HepG2 (cell line): ENCODE measurements at regions not wholly inside any gene's neighbourhood (a gene's known extent, or its start where the extent isn't known, plus 50 kb on each side); places are given as distances from the start of the nearest gene placed in this dataset.

Source experiments
- ATAC-seq: fragments of 200-7000 bp; cut with Tn5 transposase; 3 replicates; pipeline ENCODE4 v1.9.1; 2020; ENCODE audit warnings: mild to moderate bottlenecking, moderate library complexity
- BruUV-seq: library from RNA; stranded (reverse); fragments of 400-500 nt; replicated peaks from 2 replicates; lab custom pipeline; 2021; lab: Mats Ljungman, UMichigan
- CTCF ChIA-PET: fragments of 300-600 bp; formaldehyde crosslinking; extraction: SDS; loops from one replicate; lab custom pipeline; 2021; ENCODE audit warnings: low total read pairs, inconsistent platforms, low intra/inter-chr PET ratio; lab: Yijun Ruan, JAX
- POLR2A ChIA-PET: fragments of 350-600 bp; sonication (Branson Sonifier 250); formaldehyde crosslinking; loops from one replicate; lab custom pipeline; 2020; ENCODE audit warnings: antibody characterized with exemption, inconsistent platforms; lab: Yijun Ruan, JAX
- DNase-seq: peaks from one replicate; pipeline ENCODE4 v3.0.0-alpha.2; 2015; ENCODE audit warnings: low spot score
- FAIRE-seq: peaks from 3 replicates; lab custom pipeline; 2011; peaks lifted over from hg19 to GRCh38; lab: Jason Lieb, UNC
- H2AFZ ChIP-seq: one replicate; pipeline ENCODE4 v1.6.1; 2011; ENCODE audit warnings: low read length, inconsistent platforms
- H3K27ac ChIP-seq: fragments of 300-600 bp; 3 replicates; pipeline ENCODE4 v1.8.0; 2011; ENCODE audit warnings: mixed run types, mild to moderate bottlenecking, mixed read lengths, low read length, inconsistent platforms; ENCODE audit not compliant: insufficient read depth; ENCODE audit errors: extremely low read length
- H3K27me3 ChIP-seq, 2 experiments: fragments of 200-600 bp in 1 of 2; 2 replicates in 1 of 2; 3 replicates in 1 of 2; pipeline versions ENCODE4 v1.6.0 to v1.8.0; 2011; ENCODE audit warnings: low read length in 2 of 2, mild to moderate bottlenecking in 2 of 2, moderate library complexity in 2 of 2, inconsistent platforms in 1 of 2; ENCODE audit not compliant: insufficient read depth in 2 of 2, control insufficient read depth in 1 of 2
- H3K36me3 ChIP-seq, 2 experiments: fragments of 200-600 bp in 1 of 2; replicated peaks in 1 of 2; 2 replicates in 1 of 2; 3 replicates in 1 of 2; pipeline versions ENCODE4 v1.5.1 to v1.8.0; 2011; ENCODE audit warnings: low read length in 2 of 2, inconsistent platforms in 1 of 2; ENCODE audit not compliant: insufficient read depth in 2 of 2, control insufficient read depth in 1 of 2
- H3K4me1 ChIP-seq: 2 replicates; pipeline ENCODE4 v1.5.1; 2012; ENCODE audit warnings: low read length, inconsistent platforms; ENCODE audit not compliant: insufficient read depth
- H3K4me2 ChIP-seq: 2 replicates; pipeline ENCODE4 v1.6.0; 2011; ENCODE audit warnings: low read depth, low read length, inconsistent platforms
- H3K4me3 ChIP-seq, 3 experiments: fragments of 200-600 bp in 1 of 3; sonication (generic), shearing (Covaris generic) in 1 of 3; replicated peaks in 1 of 3; 2 replicates each; pipeline ENCODE4 v1.5.1; 2011 to 2016; ENCODE audit warnings: low read length in 3 of 3, inconsistent platforms in 2 of 3, low read depth in 2 of 3, mild to moderate bottlenecking in 2 of 3, control low read depth in 1 of 3, mixed read lengths in 1 of 3; ENCODE audit not compliant: insufficient read depth in 1 of 3
- H3K79me2 ChIP-seq: one replicate; pipeline ENCODE4 v1.6.1; 2011; ENCODE audit warnings: low read length, inconsistent platforms; ENCODE audit not compliant: insufficient read depth
- H3K9ac ChIP-seq: 2 replicates; pipeline ENCODE4 v1.6.0; 2011; ENCODE audit warnings: mild to moderate bottlenecking, low read depth, low read length, inconsistent platforms; ENCODE audit not compliant: insufficient read depth
- H3K9me3 ChIP-seq: 2 replicates; pipeline ENCODE4 v1.5.1; 2012; ENCODE audit warnings: mild to moderate bottlenecking, low read length
- H4K20me1 ChIP-seq: 2 replicates; pipeline ENCODE4 v1.6.0; 2011; ENCODE audit warnings: inconsistent platforms, mild to moderate bottlenecking, low read length, moderate library complexity; ENCODE audit not compliant: insufficient read depth
- CBX5 ChIP-seq: sonication (generic); formaldehyde crosslinking; IDR thresholded peaks from 2 replicates; pipeline ENCODE4 v1.4.0; 2020; ENCODE audit warnings: missing genetic modification reagents, borderline replicate concordance
- IRF2 ChIP-seq: IDR thresholded peaks from 2 replicates; pipeline ENCODE4 v1.6.1; 2018; ENCODE audit warnings: missing genetic modification reagents, missing compliant biosample characterization
- MED13 ChIP-seq: sonication (generic); formaldehyde crosslinking; IDR thresholded peaks from 2 replicates; pipeline ENCODE4 v1.5.0; 2020; ENCODE audit warnings: missing genetic modification reagents
- MEIS1 ChIP-seq: sonication (generic); formaldehyde crosslinking; IDR thresholded peaks from 2 replicates; pipeline ENCODE4 v1.9.0; 2021; ENCODE audit warnings: mild to moderate bottlenecking, missing genetic modification reagents, moderate library complexity, borderline replicate concordance
- MIER2 ChIP-seq: IDR thresholded peaks from 2 replicates; pipeline ENCODE4 v1.6.1; 2016; ENCODE audit warnings: missing biosample characterization, missing genetic modification reagents
- NCOR1 ChIP-seq: fragments of 200-600 bp; sonication (generic); IDR thresholded peaks from 2 replicates; pipeline ENCODE4 v1.7.0; 2017; ENCODE audit warnings: antibody characterized with exemption, low read length, borderline replicate concordance
- NFIB ChIP-seq: sonication (generic); formaldehyde crosslinking; IDR thresholded peaks from 2 replicates; pipeline ENCODE4 v1.9.0; 2021; ENCODE audit warnings: missing genetic modification reagents, mild to moderate bottlenecking, borderline replicate concordance
- PRPF4 ChIP-seq: fragments of 200-400 bp; formaldehyde crosslinking; IDR thresholded peaks from 2 replicates; pipeline ENCODE4 v1.6.1; 2016; ENCODE audit warnings: low read length, low read depth; ENCODE audit not compliant: poor library complexity, severe bottlenecking
- RAD51 ChIP-seq: fragments of 450-650 bp; IDR thresholded peaks from 2 replicates; pipeline ENCODE4 v1.6.1; 2016; ENCODE audit warnings: borderline replicate concordance
- ZNF138 ChIP-seq: sonication (generic); formaldehyde crosslinking; IDR thresholded peaks from 2 replicates; pipeline ENCODE4 v1.5.0; 2020; ENCODE audit warnings: mild to moderate bottlenecking, low read depth, missing genetic modification reagents
- ZNF251 ChIP-seq: sonication (generic); formaldehyde crosslinking; IDR thresholded peaks from 2 replicates; pipeline ENCODE4 v1.9.0; 2021; ENCODE audit warnings: mild to moderate bottlenecking, missing genetic modification reagents
- ZNF317 ChIP-seq: sonication (generic); formaldehyde crosslinking; IDR thresholded peaks from 2 replicates; pipeline ENCODE4 v1.5.0; 2020; ENCODE audit warnings: mild to moderate bottlenecking, missing genetic modification reagents
- ZNF331 ChIP-seq: sonication (generic); formaldehyde crosslinking; IDR thresholded peaks from 2 replicates; pipeline ENCODE4 v1.4.0; 2020; ENCODE audit warnings: missing genetic modification reagents
- ZNF33A ChIP-seq: sonication (generic); formaldehyde crosslinking; IDR thresholded peaks from 2 replicates; pipeline ENCODE4 v1.5.1; 2020; ENCODE audit warnings: missing genetic modification reagents, mild to moderate bottlenecking, moderate library complexity, borderline replicate concordance
- ZNF567 ChIP-seq: sonication (generic); formaldehyde crosslinking; IDR thresholded peaks from 2 replicates; pipeline ENCODE4 v1.8.1; 2023; ENCODE audit warnings: mild to moderate bottlenecking, missing genetic modification reagents, borderline replicate concordance
- WGBS: methylation state at CpG from one replicate; pipeline ENCODE4 v1.1.6; 2017; ENCODE audit warnings: low lambda C conversion rate; 5-methylcytosine and 5-hydroxymethylcytosine counted together
- in situ Hi-C: cut with HindIII; loops from 2 replicates; pipeline ENCODE4 v1.10.0; 2017; ENCODE audit warnings: low pct_unique_long_range_greater_than_20kb; ENCODE audit not compliant: extremely low pct_ligation_motif_present
- intact Hi-C: fragments of 100-400 bp; cut with micrococcal nuclease; formaldehyde crosslinking; loops from one replicate; pipeline ENCODE4 v1.10.0; 2022; ENCODE audit not compliant: unreplicated experiment
- TF ChIP-seq, protein P1 (sequence below): sonication (generic); formaldehyde crosslinking; conservative IDR thresholded peaks from 2 replicates; pipeline ENCODE4 v1.4.0; 2020; ENCODE audit warnings: missing genetic modification reagents
- TF ChIP-seq, protein P2 (sequence below): sonication (generic); formaldehyde crosslinking; IDR thresholded peaks from 2 replicates; pipeline ENCODE4 v1.8.0; 2022; ENCODE audit warnings: missing genetic modification reagents, low read depth, mild to moderate bottlenecking, borderline replicate concordance

DNA sequence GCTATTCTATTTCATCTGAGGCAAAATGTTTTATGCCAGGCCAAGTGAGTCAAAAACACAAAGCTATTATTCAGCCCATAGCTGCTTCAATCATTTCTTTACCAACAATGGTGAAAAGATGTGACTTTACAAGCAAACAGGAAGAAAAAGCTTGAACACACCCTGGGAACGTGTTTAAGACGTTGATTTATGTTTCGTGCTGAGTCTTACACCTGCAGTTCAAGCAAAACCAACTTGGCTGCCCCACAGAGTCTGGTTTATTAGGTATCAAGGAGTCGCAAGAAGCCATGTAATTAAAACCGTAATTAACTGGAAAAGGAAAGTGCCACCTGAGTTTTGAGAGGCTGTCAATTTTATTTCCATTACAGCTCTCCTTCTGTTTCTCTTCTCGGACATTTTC, 295.5 kb downstream of the MEIS1 start:
- ChIA-PET CTCF (no interaction called here), POLR2A (no interaction called here)
- TF ChIP-seq NCOR1 (no peak), NFIB (CRISPR knock-in tag) (no peak)
- H3K27ac ChIP-seq, result no peak overlapping the region
- H3K27me3 ChIP-seq, result no peaks in the 10 kb centered on the region
- no peaks in the 10 kb centered on the region for H3K4me1 ChIP-seq
- H3K9me3 ChIP-seq, result no peaks in the 10 kb centered on the region
- no peak overlapping the region for H3K9ac ChIP-seq
- WGBS, result 3% methylated on average over 6 of the region's 6 CpGs
- no peak overlapping the region for H3K4me2 ChIP-seq
- no TSS peak for BruUV-seq
- ATAC-seq (no peak), FAIRE-seq (no peak), DNase-seq (no peak)
- in situ Hi-C loops (no loop called here), intact Hi-C loops (no loop called here)
- no peaks in the 10 kb centered on the region for H4K20me1 ChIP-seq
- no peaks in the 10 kb centered on the region for H3K79me2 ChIP-seq
- no peaks in the 10 kb centered on the region for H3K36me3 ChIP-seq
- H3K4me3 ChIP-seq, result no peak overlapping the region
- H2AFZ ChIP-seq, result no peak overlapping the region

DNA sequence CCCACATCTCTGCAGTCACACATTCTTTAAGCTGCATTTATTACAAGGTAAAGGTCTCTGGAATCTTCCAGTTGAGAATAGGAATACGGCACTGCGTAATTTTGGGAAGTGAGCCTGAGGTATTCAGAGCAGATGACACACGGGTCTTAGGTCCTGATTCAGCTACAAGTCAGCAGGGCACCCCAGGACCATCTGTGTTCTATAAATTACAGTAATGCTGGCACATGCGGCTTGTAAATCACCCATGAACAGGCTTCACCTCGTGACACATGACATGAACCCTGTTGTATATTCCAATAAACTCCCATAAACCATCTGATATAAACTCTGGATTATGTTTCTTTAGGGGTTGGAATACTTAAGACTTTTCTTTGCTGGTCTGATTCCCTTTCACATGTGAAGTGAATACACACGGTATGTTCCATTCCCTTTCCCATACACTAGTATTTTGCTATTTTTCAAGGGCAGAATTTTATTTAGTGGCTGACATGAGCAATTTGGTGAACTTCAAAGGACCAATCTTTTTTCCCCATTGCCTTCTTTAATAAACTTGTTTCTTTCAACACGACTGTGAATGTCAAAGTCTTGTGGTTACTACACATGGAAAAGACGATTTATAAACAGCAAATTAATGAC, 298.6 kb downstream of the MEIS1 start:
- peaks cover 4% of the 10 kb centered on the region; the same call in 1 of the 2 replicates for H3K9me3 ChIP-seq
- POLR2A ChIA-PET, result no interaction called here
- H3K27ac ChIP-seq, result no peak overlapping the region
- ATAC-seq (no peak), DNase-seq (no peak), FAIRE-seq (no peak)
- 8% methylated on average over 8 of the region's 8 CpGs for WGBS
- H3K4me3 ChIP-seq, result no peak overlapping the region
- no peak overlapping the region for H2AFZ ChIP-seq
- no peaks in the 10 kb centered on the region for H3K36me3 ChIP-seq
- TF ChIP-seq ZNF138 (no peak), MIER2 (CRISPR knock-in tag) (no peak), PRPF4 (no peak), CBX5 (no peak), ZNF567 (CRISPR knock-in tag) (no peak), ZNF331 (CRISPR knock-in tag) (no peak), RAD51 (no peak), MED13 (CRISPR knock-in tag) (no peak), ZNF33A (CRISPR knock-in tag) (no peak), ZNF251 (no peak), ZNF317 (CRISPR knock-in tag) (no peak), IRF2 (no peak), MEIS1 (no peak)
- TF ChIP-seq, protein P1, sequence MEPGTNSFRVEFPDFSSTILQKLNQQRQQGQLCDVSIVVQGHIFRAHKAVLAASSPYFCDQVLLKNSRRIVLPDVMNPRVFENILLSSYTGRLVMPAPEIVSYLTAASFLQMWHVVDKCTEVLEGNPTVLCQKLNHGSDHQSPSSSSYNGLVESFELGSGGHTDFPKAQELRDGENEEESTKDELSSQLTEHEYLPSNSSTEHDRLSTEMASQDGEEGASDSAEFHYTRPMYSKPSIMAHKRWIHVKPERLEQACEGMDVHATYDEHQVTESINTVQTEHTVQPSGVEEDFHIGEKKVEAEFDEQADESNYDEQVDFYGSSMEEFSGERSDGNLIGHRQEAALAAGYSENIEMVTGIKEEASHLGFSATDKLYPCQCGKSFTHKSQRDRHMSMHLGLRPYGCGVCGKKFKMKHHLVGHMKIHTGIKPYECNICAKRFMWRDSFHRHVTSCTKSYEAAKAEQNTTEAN (CRISPR knock-in tag), result no peak
- TF ChIP-seq, protein P2, sequence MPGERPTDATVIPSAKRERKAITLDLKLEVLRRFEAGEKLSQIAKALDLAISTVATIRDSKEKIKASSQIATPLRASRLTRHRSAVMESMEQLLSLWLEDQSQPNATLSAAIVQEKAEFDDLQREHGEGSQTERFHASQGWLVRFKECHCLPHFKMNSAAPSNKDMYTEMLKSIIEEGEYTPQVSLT, result no peak
- H3K79me2 ChIP-seq, result no peaks in the 10 kb centered on the region
- H3K9ac ChIP-seq, result no peak overlapping the region
- intact Hi-C loops, result no loop called here
- CTCF ChIA-PET, result no interaction called here
- no TSS peak for BruUV-seq
- no peak overlapping the region for H3K4me2 ChIP-seq
- H3K27me3 ChIP-seq, result no peaks in the 10 kb centered on the region
- in situ Hi-C loops, result no loop called here
- H3K4me1 ChIP-seq, result no peaks in the 10 kb centered on the region
- H4K20me1 ChIP-seq, result no peaks in the 10 kb centered on the region
